NT2/D1 (cell line): ENCODE measurements at regions not wholly inside any gene's neighbourhood (a gene's known extent, or its start where the extent isn't known, plus 50 kb on each side); places are given as distances from the start of the nearest gene placed in this dataset.

Source experiments
- DNase-seq: peaks from one replicate; pipeline ENCODE4 v3.0.0-alpha.2; 2011; ENCODE audit warnings: low read depth, low spot score
- H3K27me3 ChIP-seq: 2 replicates; pipeline ENCODE4 v1.6.0; 2011; ENCODE audit warnings: mild to moderate bottlenecking; ENCODE audit not compliant: insufficient read length, insufficient read depth
- H3K36me3 ChIP-seq: 2 replicates; pipeline ENCODE4 v1.6.1; 2011; ENCODE audit warnings: mild to moderate bottlenecking, low read length, mixed read lengths; ENCODE audit not compliant: insufficient read depth, insufficient read length
- H3K4me1 ChIP-seq: 2 replicates; pipeline ENCODE4 v1.5.1; 2011; ENCODE audit not compliant: insufficient read depth, insufficient read length
- H3K4me3 ChIP-seq: 2 replicates; pipeline ENCODE4 v1.5.1; 2011; ENCODE audit warnings: low read depth; ENCODE audit not compliant: insufficient read length
- H3K9ac ChIP-seq: 2 replicates; pipeline ENCODE4 v1.6.0; 2011; ENCODE audit warnings: low read depth; ENCODE audit not compliant: insufficient read length
- H3K9me3 ChIP-seq: 2 replicates; pipeline ENCODE4 v1.5.1; 2011; ENCODE audit warnings: mild to moderate bottlenecking, low read length; ENCODE audit not compliant: insufficient read depth
- SUZ12 ChIP-seq: IDR thresholded peaks from 2 replicates; pipeline ENCODE4 v1.6.1; 2011; ENCODE audit not compliant: insufficient read length, insufficient read depth; ENCODE audit errors: extremely low read depth
- YY1 ChIP-seq: IDR thresholded peaks from 2 replicates; pipeline ENCODE4 v1.6.1; 2011; ENCODE audit not compliant: insufficient read length, insufficient read depth
- ZNF274 ChIP-seq: IDR thresholded peaks from 2 replicates; pipeline ENCODE4 v1.6.1; 2011; ENCODE audit warnings: mild to moderate bottlenecking, low read depth, low read length

DNA sequence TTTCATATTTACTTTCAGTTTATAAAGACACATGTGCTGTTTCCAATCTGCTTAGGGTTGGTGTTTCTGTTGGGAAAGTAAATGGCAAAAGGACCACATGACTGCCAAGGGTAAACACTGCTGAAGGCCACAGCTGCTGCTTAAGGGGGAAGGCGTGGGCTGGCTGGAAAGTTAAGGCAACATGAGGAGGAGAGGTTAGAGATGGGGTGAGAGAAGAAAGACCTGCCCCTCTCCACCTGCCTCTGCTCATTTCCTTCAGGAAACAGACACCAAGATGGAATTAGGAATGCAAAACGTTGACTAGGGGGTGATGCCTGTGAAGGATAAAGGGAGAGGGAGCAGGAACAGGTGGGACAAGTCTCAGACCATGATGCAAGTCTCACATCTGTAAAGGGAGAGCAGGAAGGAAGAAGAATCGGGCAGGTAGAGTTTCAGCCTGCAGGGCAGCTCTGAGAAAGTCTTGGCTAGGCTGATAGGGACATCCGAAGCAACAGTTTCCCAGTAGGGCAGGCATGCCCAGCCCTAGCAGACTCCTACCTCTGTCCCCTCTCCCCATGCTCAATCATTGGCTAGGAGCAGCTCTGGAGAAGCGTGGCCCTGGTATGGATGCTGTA is 86.0 kb downstream of the CDC42EP3 start:
- Histone ChIP-seq H3K9ac (no peak overlapping the region), H3K9me3 (no peaks in the 10 kb centered on the region; the same call in 1 of the 2 replicates), H3K36me3 (no peaks in the 10 kb centered on the region), H3K4me1 (no peaks in the 10 kb centered on the region), H3K27me3 (no peaks in the 10 kb centered on the region), H3K4me3 (no peak overlapping the region)
- TF ChIP-seq SUZ12 = no peak
- no peak for TF ChIP-seq YY1
- TF ChIP-seq ZNF274 = no peak
- no peak for DNase-seq

DNA sequence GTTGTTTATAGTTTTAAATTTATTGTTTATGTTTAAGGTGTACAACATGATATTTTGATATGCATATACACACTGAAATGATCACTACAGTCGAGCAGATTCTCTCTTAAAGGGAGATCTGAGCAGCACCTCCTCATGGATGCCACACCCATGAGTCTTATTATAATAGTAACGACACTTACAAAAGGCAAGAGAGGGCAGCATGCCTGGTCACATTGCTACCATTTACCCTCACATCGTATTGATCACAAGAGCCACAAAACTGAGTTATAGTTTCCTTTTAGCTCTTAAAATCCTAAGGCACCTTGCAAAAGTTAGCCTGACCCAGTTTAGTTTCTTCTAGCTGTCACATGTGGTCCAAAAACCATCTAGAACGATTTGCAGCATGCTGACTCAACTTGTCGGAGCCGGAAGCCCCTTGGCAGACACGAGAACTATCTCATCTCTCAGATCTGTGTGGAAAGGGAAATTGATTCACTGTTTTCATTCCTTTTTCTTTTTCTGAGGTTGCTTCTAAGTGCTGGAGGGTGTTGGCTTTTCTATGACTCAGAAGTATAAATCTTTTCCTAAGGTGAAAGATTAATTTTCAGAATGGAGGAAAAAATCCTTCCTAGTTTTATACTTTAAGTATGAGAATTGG is 85.3 kb downstream of the CDC42EP3 start:
- no peak for TF ChIP-seq YY1
- TF ChIP-seq SUZ12 = no peak
- no peak for TF ChIP-seq ZNF274
- Histone ChIP-seq H3K4me3 (no peak overlapping the region), H3K27me3 (no peaks in the 10 kb centered on the region), H3K36me3 (no peaks in the 10 kb centered on the region), H3K9ac (no peak overlapping the region), H3K4me1 (no peaks in the 10 kb centered on the region), H3K9me3 (no peaks in the 10 kb centered on the region)
- DNase-seq = no peak

GRCh38 chr2:37586663-37587317 is 84.7 kb downstream of the CDC42EP3 start:
- TF ChIP-seq YY1 = no peak

GRCh38 chr2:37587817-37588216 is 83.6 kb downstream of the CDC42EP3 start:
- no peak for TF ChIP-seq ZNF274
- TF ChIP-seq YY1 = no peak
- no peak for TF ChIP-seq SUZ12
- no peak for DNase-seq
- H3K27me3 ChIP-seq = no peaks in the 10 kb centered on the region
- H3K9ac ChIP-seq = no peak overlapping the region
- H3K4me1 ChIP-seq = no peaks in the 10 kb centered on the region
- H3K9me3 ChIP-seq = no peaks in the 10 kb centered on the region
- no peaks in the 10 kb centered on the region for H3K36me3 ChIP-seq
- no peak overlapping the region for H3K4me3 ChIP-seq

More at GRCh38 chr2:37586663-37587317, 84.7 kb downstream of the CDC42EP3 start:
- DNase-seq = no peak
- H3K9ac ChIP-seq = no peak overlapping the region
- no peak overlapping the region for H3K4me3 ChIP-seq
- no peaks in the 10 kb centered on the region for H3K4me1 ChIP-seq
- no peaks in the 10 kb centered on the region for H3K27me3 ChIP-seq
- H3K36me3 ChIP-seq = no peaks in the 10 kb centered on the region
- H3K9me3 ChIP-seq = no peaks in the 10 kb centered on the region

DNA sequence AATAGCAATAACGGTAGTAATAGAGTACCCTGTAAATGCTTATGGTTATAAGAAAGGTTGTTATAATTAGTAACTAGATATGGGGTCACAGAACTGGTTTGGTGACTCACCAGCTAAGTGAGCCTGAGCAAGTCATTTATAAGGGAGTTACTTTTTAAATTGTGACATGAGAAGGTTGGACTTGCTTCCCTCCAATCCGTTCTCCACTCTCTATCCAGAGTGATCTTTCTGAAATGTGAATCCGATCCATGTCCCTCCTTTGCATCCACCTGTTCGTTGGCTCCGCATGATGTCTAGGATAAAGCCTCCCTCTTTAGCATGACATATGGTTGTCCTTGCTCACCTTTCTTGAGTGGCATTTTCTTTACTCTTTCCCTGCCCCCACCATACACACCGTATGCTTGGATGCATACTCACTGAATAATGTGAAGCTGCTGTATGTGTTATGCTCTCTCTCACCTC is 83.1 kb downstream of the CDC42EP3 start:
- no peaks in the 10 kb centered on the region for H3K9me3 ChIP-seq
- no peaks in the 10 kb centered on the region for H3K27me3 ChIP-seq
- no peak for DNase-seq
- TF ChIP-seq SUZ12 (no peak), ZNF274 (no peak), YY1 (no peak)
- H3K4me1 ChIP-seq = no peaks in the 10 kb centered on the region
- no peaks in the 10 kb centered on the region for H3K36me3 ChIP-seq
- no peak overlapping the region for H3K9ac ChIP-seq
- no peak overlapping the region for H3K4me3 ChIP-seq

DNA sequence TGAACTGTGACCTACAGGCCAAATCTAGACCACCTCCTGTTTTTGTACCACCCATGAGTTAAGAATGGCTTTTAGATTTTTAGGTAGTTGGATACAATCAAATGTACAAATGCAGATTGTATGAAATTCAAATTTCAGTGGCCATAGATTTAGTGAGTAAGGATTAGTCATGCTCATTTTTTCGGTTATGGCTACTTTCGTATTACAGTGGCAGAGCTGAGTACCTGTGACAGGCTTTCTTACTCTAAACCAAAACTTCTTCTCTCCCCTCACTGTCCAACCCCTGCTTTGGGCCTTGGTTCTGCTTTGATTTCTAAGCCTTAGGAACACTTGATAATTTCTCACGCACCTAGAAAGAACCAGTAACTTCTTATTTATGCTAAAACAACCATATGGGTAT is 82.1 kb downstream of the CDC42EP3 start:
- Histone ChIP-seq H3K36me3 (no peaks in the 10 kb centered on the region), H3K9me3 (0 out of 2 replicates have a peak, but pooled peaks cover under 1% of the 10 kb centered on the region), H3K27me3 (no peaks in the 10 kb centered on the region), H3K4me1 (no peaks in the 10 kb centered on the region), H3K9ac (no peak overlapping the region), H3K4me3 (no peak overlapping the region)
- no peak for TF ChIP-seq SUZ12
- no peak for TF ChIP-seq ZNF274
- TF ChIP-seq YY1 = no peak
- no peak for DNase-seq

- Histone ChIP-seq H3K27me3 (no peaks in the 10 kb centered on the region), H3K9ac (no peak overlapping the region), H3K4me1 (no peaks in the 10 kb centered on the region), H3K4me3 (no peak overlapping the region), H3K9me3 (peaks cover 4% of the 10 kb centered on the region; the same call in 1 of the 2 replicates), H3K36me3 (no peaks in the 10 kb centered on the region)
- DNase-seq = no peak
- TF ChIP-seq YY1 (no peak), SUZ12 (no peak), ZNF274 (no peak)
These were observed 81.3 kb downstream of the CDC42EP3 start for GRCh38 chr2:37590119-37590571.
